ENCODE measurements at regions not wholly inside any gene's neighbourhood (a gene's known extent, or its start where the extent isn't known, plus 50 kb on each side); places are given as distances from the start of the nearest gene placed in this dataset.

- DNase-seq, result no peak
Measured at GRCh38 chr2:12032975-12033374, 286.5 kb downstream of the LPIN1 start.

DNA sequence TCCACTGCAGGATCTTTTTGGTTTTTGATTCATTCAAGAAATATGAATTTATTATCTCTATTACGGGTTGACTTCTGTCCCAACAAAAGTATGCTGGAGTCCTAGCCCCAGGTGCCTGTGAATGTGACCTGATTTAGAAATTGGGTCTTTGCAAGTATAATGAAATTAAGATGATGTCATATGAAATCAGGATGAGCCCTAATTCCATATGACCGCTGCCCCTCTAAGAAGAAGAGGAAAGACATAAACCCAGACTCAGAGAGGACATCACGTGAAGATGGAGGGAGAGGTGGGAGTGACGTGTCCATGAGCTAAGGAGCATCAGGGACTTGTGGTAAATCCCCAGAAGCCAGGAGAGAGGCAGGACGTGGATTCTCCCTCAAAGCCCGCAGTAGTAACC is 287.1 kb downstream of the LPIN1 start:
- no peak for DNase-seq

- no peak for DNase-seq
Measured at GRCh38 chr2:12034382-12034781, 287.9 kb downstream of the LPIN1 start.

DNA sequence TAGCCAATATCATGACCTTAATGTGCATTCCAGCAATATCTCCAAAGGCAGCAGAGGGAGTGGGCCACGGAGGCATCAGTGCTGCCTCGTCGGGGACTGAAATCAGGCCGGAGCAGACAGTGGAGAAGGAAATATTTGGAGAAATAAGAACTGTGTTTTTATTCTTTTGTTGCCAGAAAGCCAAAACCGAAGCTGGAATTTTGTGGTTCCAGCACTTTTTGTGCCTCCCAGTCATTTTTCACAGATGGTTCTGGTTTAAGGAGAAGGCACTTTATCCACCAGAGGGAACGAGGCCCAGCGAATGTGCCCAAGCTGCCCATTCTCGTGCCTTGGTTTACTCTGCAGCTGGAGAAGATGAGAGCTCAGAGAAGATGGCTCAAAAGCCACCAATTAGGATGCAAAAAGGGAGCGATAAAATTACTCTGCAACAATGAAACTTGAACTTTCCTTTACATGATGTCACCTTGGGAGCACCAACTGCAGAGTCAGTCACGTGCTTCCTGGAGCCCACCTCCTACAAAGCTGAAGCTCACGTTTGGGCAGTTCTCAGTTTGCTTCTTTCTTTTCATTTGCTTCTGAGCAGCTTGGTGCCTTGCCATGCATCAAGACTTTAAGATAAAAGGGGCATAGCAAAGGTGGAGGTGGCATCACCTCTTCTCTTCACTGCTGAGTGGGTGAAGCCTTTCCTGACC is 288.7 kb downstream of the LPIN1 start:
- DNase-seq, result no peak

GRCh38 chr2:12035956-12036639 is 289.7 kb downstream of the LPIN1 start:
- no peak for DNase-seq

DNA sequence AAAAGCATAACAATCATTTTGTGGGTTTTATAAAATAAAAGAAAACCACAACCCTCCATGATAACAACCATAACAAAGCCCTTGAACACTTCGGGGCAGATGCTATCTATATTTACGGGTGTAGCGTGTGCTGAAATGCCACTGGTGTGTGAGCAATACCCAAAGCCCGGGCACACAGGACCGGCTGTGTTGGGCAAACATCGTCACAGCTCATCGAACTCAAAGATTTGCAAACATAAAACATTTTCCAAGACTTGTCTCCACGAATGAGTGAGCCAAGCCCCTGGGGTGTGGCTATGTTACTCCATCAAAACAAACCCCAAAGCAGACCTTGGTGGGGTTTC is 290.2 kb downstream of the LPIN1 start:
- DNase-seq, result no peak

DNA sequence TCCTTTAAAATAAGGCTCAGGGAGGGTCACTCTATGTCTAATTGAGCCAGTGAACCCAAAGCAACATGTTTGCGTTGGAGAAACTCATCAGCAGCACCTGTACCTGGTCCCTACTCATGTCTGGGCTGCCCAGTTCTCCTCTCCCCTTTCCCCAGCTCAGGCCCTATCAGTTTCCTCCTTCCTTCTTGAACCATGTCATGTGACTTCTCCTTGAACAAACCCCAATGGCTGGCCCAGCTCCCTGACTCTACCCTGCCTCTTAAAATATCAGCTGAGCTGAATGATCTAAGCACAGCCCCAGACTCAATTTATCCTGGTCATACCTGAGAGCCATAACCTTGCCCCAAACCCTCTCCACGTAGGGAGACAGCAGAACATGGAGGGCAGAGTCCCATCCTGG is 290.9 kb downstream of the LPIN1 start:
- no peak for DNase-seq

DNA sequence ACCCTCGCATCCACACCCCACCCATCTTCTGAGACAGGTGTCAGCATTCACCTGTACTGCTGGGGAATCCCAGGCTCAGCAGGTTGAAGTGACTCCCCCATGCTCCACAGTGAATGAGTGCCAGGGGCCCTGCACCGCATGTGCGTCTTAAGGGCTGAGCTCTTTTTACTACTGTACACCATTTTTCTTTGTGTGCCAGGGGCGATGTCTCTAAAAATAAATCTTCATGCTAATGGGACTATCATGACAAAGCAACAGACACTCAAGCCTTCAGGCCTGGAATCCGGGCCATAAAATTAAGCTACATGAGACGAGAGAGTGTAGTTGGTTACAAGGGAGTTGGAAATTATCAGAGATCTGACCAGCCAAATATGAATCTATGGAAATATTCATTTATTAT is 294.8 kb downstream of the LPIN1 start:
- DNase-seq, result no peak

GRCh38 chr2:12043131-12043530 is 296.7 kb downstream of the LPIN1 start:
- DNase-seq, result no peak

DNA sequence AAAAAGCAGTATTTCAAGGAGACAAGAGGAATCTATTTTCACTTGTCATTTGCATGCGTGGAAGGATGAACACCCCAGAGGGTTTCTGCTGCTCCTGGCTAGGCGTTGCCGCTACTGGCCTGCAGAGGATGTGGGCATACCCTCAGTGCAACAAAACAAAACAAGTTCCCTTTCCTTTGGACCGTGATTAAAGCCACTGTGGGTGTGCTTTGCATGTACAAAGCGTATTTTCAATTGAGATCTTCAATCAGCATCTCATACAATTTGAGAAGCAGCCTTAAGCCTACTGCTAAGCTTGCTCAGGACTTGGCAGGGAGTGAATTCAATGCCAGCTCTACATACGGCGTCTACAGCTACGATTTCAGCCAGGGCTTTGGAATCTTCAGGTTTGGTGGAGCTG is 298.4 kb downstream of the LPIN1 start:
- DNase-seq, result no peak

GRCh38 chr2:12045864-12046291 is 299.4 kb downstream of the LPIN1 start:
- no peak for DNase-seq

- DNase-seq, result no peak
Measured at GRCh38 chr2:12046641-12047040, 300.2 kb downstream of the LPIN1 start.

DNA sequence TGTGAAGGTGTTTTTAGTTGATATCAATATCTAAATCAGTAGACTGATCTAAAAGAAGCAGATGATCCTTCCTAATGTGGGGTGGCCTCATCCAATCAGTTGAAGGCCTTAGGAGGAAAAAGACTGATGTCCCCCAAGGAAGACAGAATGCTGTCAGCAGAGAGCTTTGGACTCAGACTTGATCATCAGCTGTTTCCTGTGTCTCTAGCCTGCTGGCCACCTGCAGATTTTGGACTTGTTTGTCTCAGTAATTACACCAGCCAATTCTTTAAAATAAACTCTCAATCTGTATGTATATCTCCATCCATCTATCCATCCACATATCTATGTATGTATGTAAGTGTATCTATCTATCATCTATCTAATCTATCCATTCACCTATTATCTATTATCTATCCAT is 301.3 kb downstream of the LPIN1 start:
- DNase-seq, result no peak

DNA sequence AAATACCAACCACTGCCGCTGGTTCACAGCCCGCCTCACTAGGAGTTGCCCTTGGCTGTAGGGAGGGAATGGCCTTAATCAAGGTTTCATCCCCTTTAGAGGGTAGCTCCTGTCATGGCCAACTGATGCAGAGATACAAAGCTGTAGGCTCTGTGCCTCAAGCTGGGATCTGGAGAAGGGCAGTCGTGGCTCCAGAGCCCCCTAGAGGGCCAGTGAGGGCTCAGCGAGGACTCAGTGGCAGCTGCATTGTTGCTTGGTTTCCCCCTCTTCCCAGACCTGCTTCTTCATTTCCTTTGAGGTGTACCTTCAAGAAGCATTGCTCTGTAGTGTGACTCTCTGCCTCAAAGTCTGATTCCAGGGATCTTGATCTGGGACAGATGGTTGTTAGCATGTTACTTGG is 302.1 kb downstream of the LPIN1 start:
- no peak for DNase-seq

DNA sequence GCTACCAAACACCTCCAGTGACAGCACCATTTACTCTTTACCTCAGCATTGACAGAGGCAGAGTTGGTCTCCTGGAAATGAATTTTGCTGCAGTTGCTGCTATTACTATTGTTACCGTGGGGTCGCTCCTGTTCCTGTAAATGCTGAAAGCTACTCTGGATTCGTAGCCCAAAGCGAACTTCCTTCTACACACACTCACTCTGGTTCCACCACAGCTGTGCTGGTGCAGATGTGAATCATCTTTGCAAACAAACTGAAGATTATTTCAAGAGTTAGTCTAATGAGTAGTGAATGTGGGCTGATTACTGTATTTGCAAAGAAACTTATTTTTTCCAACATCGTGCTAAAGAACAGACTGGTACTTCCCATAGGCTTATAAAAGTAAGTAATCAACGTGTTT is 304.0 kb downstream of the LPIN1 start:
- DNase-seq, result no peak

DNA sequence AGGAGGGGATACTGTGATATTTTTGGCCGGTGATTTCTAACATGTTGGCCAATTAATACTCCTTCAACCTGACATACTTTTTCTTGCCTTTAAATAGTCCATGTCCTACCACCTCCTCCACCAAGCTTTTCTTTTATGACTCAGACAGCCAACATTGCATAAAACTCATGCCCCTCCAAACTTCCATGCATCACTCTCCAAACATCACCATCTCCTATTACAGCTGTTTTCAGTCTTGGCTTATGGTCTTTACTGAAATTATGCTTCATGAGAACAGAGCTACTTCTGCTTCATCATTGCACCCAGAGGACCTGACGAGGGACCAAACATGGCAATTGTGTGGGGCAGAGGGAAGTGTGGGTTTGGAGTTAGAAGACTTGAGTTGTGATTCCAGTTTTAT is 305.4 kb downstream of the LPIN1 start:
- no peak for DNase-seq

DNA sequence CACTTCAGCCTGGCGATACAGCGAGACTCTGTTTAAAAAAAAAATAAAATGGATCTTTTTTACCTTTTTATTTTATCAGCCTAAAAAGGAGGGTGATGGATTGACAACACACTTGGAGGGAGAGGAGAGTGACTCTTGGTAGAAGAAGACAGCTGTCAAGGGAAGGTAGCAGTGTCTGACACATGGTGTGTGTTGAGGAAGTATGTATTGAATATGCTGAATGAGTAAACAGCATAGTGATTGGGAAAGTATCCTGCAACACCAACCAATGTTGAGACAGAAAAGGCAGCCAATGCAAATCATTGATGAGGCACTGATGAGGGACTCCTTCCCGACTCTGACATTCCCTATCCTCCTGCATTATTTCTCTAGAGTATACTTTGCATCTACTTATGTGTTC is 306.4 kb downstream of the LPIN1 start:
- DNase-seq, result no peak

DNA sequence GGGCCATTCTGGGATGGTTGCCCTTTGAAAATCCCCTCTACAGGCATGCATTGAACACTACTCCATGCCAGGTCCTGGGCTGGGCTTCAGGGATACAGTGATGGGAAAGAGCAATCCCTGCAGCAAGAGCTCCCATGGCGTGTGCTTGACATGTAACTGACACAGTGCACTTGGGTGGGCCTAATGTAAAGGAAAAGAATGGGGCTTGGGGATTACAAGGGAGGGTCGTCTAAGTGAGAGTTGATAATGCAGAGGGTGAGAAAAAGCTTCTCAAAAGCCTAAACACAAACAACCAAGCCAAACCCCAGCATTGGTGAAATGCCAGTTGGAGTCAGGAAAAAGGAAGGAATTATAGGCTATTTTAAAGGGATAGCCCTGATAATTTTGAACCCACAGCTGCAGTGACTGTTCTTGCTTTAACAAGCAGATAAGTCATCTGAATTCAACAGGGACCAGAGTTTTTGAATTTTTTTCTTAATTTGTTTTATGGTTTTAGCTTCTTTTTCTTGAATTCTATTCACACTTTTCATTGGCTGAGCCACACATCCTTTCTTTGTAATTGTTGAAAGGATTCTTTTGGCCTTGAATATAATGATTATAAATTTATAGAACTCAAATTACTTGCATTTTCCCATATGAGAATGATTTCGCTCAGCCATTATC is 308.7 kb downstream of the LPIN1 start:
- DNase-seq, result no peak

DNA sequence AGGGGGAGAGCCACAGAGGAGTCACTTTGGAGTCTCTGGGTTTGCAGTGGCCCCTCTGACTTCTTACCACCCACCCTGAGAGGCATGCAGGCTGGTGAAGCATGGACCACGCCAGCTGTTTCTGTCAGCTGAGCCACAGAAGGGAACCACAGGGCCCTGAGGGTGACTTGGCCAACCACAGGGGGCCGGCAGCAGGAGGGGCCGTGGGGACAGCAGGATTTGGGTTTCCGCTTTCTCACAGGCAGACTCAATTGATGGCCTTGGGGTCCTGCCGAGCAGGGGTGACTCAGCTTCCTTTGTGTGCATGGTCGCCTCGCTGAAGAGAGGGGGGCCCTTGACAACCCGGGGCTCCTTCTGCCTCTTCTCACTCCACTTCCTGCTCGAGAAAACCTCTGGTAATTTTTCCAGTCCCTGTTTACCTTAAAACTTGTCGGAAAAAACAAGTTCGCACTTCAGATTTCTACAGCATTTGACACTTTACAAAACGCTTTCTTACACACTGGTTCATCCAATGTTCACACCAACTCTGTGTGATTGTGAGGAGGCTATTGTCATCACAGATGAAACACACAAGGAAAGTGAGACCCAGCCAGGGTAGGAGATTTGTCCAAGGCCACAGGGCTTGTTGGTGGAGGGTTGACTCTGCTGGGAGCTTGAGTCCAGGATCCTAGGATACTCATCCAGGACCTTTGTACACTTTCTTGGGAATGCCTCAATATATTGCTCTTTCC is 311.2 kb downstream of the LPIN1 start:
- DNase-seq, result no peak

GRCh38 chr2:12059616-12060441 is 313.4 kb downstream of the LPIN1 start:
- DNase-seq, result no peak

- no peak for DNase-seq
Measured at GRCh38 chr2:12060886-12061285, 314.5 kb downstream of the LPIN1 start.

- DNase-seq, result no peak
Measured at GRCh38 chr2:12061286-12062052, 315.0 kb downstream of the LPIN1 start.

Measured in NCI-H1436 treated with DMSO at 0.1 percent for 48 hours (cell line).